ENCODE measurements at regions not wholly inside any gene's neighbourhood (a gene's known extent, or its start where the extent isn't known, plus 50 kb on each side); places are given as distances from the start of the nearest gene placed in this dataset.

GRCh38 chr2:150909090-150909489 lies 352.6 kb downstream of the RBM43 start:
- no peak for TF ChIP-seq EZH2phosphoT487 (IDR thresholded peaks at IDR 0.05; ENCODE audit: insufficient read depth, low read depth)
- TF ChIP-seq EZH2 (IDR thresholded peaks at IDR 0.05; ENCODE audit: insufficient read depth, poor library complexity, severe bottlenecking): no peak
